IMR-90 (cell line): ENCODE measurements at regions not wholly inside any gene's neighbourhood (a gene's known extent, or its start where the extent isn't known, plus 50 kb on each side); places are given as distances from the start of the nearest gene placed in this dataset.

Experiments used
- ATAC-seq: fragments of 200-7000 bp; cut with Tn5 transposase; 2 replicates; pipeline ENCODE4 v1.9.1; 2020; ENCODE audit warnings: low read depth, mild to moderate bottlenecking, moderate library complexity
- BruUV-seq: library from RNA; stranded (reverse); fragments of 400-500 nt; replicated peaks from 2 replicates; lab custom pipeline; 2021; lab: Mats Ljungman, UMichigan
- CTCF ChIA-PET: fragments of 300-600 bp; formaldehyde crosslinking; extraction: SDS; loops from one replicate; lab custom pipeline; 2021; ENCODE audit warnings: antibody characterized with exemption; lab: Yijun Ruan, JAX
- POLR2A ChIA-PET: fragments of 300-600 bp; sonication (Branson Sonifier 250); formaldehyde crosslinking; loops from one replicate; lab custom pipeline; 2022; ENCODE audit warnings: antibody characterized with exemption; ENCODE audit not compliant: unreplicated experiment; lab: Charles Lee
- DNase-seq: peaks from one replicate; pipeline ENCODE4 v3.0.0; 2013
- H2AFZ ChIP-seq: replicated peaks from 2 replicates; pipeline ENCODE3; 2013; ENCODE audit warnings: low read length, mild to moderate bottlenecking; ENCODE audit not compliant: poor library complexity
- H2AK5ac ChIP-seq: 2 replicates; pipeline ENCODE4 v1.6.1; 2013; ENCODE audit warnings: low read depth, low read length, inconsistent platforms
- H2AK9ac ChIP-seq: replicated peaks from 2 replicates; pipeline ENCODE3; 2013; ENCODE audit warnings: mild to moderate bottlenecking, low read depth, low read length, moderate library complexity; ENCODE audit not compliant: poor library complexity
- H2BK120ac ChIP-seq: 2 replicates; pipeline ENCODE4 v1.6.1; 2013; ENCODE audit warnings: low read depth, low read length, inconsistent platforms
- H2BK15ac ChIP-seq: 3 replicates; pipeline ENCODE4 v1.6.1; 2013; ENCODE audit warnings: low read depth, low read length, inconsistent platforms
- H2BK20ac ChIP-seq: 2 replicates; pipeline ENCODE4 v1.6.1; 2013; ENCODE audit warnings: low read depth, mild to moderate bottlenecking, inconsistent platforms, low read length, moderate library complexity
- H2BK5ac ChIP-seq: 2 replicates; pipeline ENCODE4 v1.6.1; 2013; ENCODE audit warnings: mild to moderate bottlenecking, low read depth, low read length, inconsistent platforms; ENCODE audit not compliant: poor library complexity, severe bottlenecking
- H3K14ac ChIP-seq: replicated peaks from 2 replicates; pipeline ENCODE4 v1.6.1; 2013; ENCODE audit warnings: low read depth, low read length, inconsistent platforms
- H3K18ac ChIP-seq: 2 replicates; pipeline ENCODE4 v1.6.1; 2013; ENCODE audit warnings: low read depth, low read length, control low read depth
- H3K23ac ChIP-seq: 2 replicates; pipeline ENCODE4 v1.6.1; 2013; ENCODE audit warnings: low read depth, low read length, inconsistent platforms
- H3K27ac ChIP-seq: 2 replicates; pipeline ENCODE4 v1.5.1; 2013; ENCODE audit warnings: mild to moderate bottlenecking, control low read depth, low read length; ENCODE audit not compliant: insufficient read depth
- H3K27me3 ChIP-seq: 2 replicates; pipeline ENCODE4 v1.6.1; 2013; ENCODE audit warnings: low read length; ENCODE audit not compliant: control insufficient read depth, insufficient read depth
- H3K36me3 ChIP-seq: 2 replicates; pipeline ENCODE4 v1.6.1; 2013; ENCODE audit warnings: low read length, mixed read lengths; ENCODE audit not compliant: control insufficient read depth, insufficient read depth
- H3K4ac ChIP-seq: 2 replicates; pipeline ENCODE4 v1.6.1; 2013; ENCODE audit warnings: low read depth, low read length, inconsistent platforms
- H3K4me1 ChIP-seq: 2 replicates; pipeline ENCODE4 v1.6.1; 2013; ENCODE audit warnings: low read length, mixed read lengths; ENCODE audit not compliant: control insufficient read depth, insufficient read depth
- H3K4me2 ChIP-seq: 2 replicates; pipeline ENCODE4 v1.6.1; 2013; ENCODE audit warnings: low read depth, mild to moderate bottlenecking, control low read depth, low read length, moderate library complexity
- H3K4me3 ChIP-seq: 2 replicates; pipeline ENCODE4 v1.5.1; 2013; ENCODE audit warnings: low read depth, mild to moderate bottlenecking, control low read depth, low read length, moderate library complexity; ENCODE audit not compliant: insufficient read depth
- H3K56ac ChIP-seq: 2 replicates; pipeline ENCODE4 v1.6.1; 2013; ENCODE audit warnings: low read length, inconsistent platforms; ENCODE audit not compliant: insufficient read depth; ENCODE audit errors: extremely low read depth
- H3K79me1 ChIP-seq, 2 experiments: 2 replicates each; pipeline ENCODE4 v1.6.1; 2013; ENCODE audit warnings: low read length in 2 of 2, inconsistent platforms in 1 of 2, low read depth in 1 of 2
- H3K9ac ChIP-seq: 2 replicates; pipeline ENCODE4 v1.6.1; 2013; ENCODE audit warnings: low read depth, low read length, control low read depth
- H3K9me1 ChIP-seq: 2 replicates; pipeline ENCODE4 v1.6.1; 2013; ENCODE audit warnings: low read length, inconsistent platforms; ENCODE audit not compliant: insufficient read depth
- H3K9me3 ChIP-seq: 2 replicates; pipeline ENCODE4 v1.6.1; 2013; ENCODE audit warnings: low read length; ENCODE audit not compliant: control insufficient read depth, insufficient read depth
- H4K20me1 ChIP-seq: 2 replicates; pipeline ENCODE4 v1.6.1; 2013; ENCODE audit warnings: low read length, inconsistent platforms; ENCODE audit not compliant: insufficient read depth
- H4K5ac ChIP-seq: 2 replicates; pipeline ENCODE4 v1.6.1; 2013; ENCODE audit warnings: mild to moderate bottlenecking, low read depth, low read length, control low read depth
- H4K8ac ChIP-seq, 2 experiments: 2 replicates each; pipeline ENCODE4 v1.6.1; 2013; ENCODE audit warnings: low read depth in 2 of 2, low read length in 2 of 2, control low read depth in 1 of 2, inconsistent platforms in 1 of 2
- H4K91ac ChIP-seq: 2 replicates; pipeline ENCODE4 v1.6.1; 2013; ENCODE audit warnings: low read depth, low read length, inconsistent platforms; ENCODE audit not compliant: insufficient read depth
- BHLHE40 ChIP-seq: fragments of 150-350 bp; IDR thresholded peaks from 2 replicates; pipeline ENCODE4 v1.6.1; 2016; ENCODE audit warnings: mild to moderate bottlenecking, low read depth, low read length
- CHD1 ChIP-seq: IDR thresholded peaks from 2 replicates; pipeline ENCODE4 v1.6.1; 2012; ENCODE audit warnings: low read depth, low read length, improper control_type of control experiment
- MAZ ChIP-seq: IDR thresholded peaks from 2 replicates; pipeline ENCODE4 v1.6.1; 2012; ENCODE audit warnings: low read depth, mild to moderate bottlenecking, low read length, improper control_type of control experiment, moderate library complexity, borderline replicate concordance
- RAD21 ChIP-seq: IDR thresholded peaks from 2 replicates; pipeline ENCODE4 v1.6.1; 2012; ENCODE audit warnings: low read length, improper control_type of control experiment
- RCOR1 ChIP-seq: IDR thresholded peaks from 2 replicates; pipeline ENCODE4 v1.6.1; 2012; ENCODE audit warnings: mild to moderate bottlenecking, low read length, improper control_type of control experiment; ENCODE audit not compliant: insufficient replicate concordance
- RFX5 ChIP-seq: IDR thresholded peaks from 2 replicates; pipeline ENCODE4 v1.8.0; 2012; ENCODE audit warnings: low read depth, mild to moderate bottlenecking, low read length, moderate library complexity
- USF2 ChIP-seq: fragments of 150-350 bp; IDR thresholded peaks from 2 replicates; pipeline ENCODE4 v1.6.1; 2017; ENCODE audit warnings: mild to moderate bottlenecking, antibody characterized with exemption, low read length, low read depth
- WGBS, 2 experiments: methylation state at CpG; one replicate each; pipeline versions ENCODE4 v1.1.5 to v1.1.7; 2013; ENCODE audit warnings: missing lambda C conversion rate in 2 of 2; ENCODE audit not compliant: insufficient read length in 1 of 2; ENCODE audit errors: extremely low coverage in 2 of 2; 5-methylcytosine and 5-hydroxymethylcytosine counted together
- dilution Hi-C: fragments of 300-500 bp; cut with HindIII; formaldehyde crosslinking; loops from one replicate; pipeline ENCODE4 v1.14.3; 2018; ENCODE audit warnings: low sequenced_read_pairs; ENCODE audit not compliant: unreplicated experiment
- in situ Hi-C: fragments of 300-500 bp; cut with MboI; formaldehyde crosslinking; loops from 3 replicates; pipeline ENCODE4 v1.14.3; 2019; ENCODE audit warnings: low sequenced_read_pairs, inconsistent platforms, mixed read lengths
- intact Hi-C: fragments of 100-400 bp; cut with micrococcal nuclease; formaldehyde crosslinking; loops from 2 replicates; pipeline ENCODE4 v1.10.0; 2022
- TF ChIP-seq, protein P1 (sequence below): conservative IDR thresholded peaks from 2 replicates; pipeline ENCODE4 v1.5.1; 2012; ENCODE audit warnings: mild to moderate bottlenecking, low read depth, low read length, improper control_type of control experiment

GRCh38 chr13:106696719-106697118 is 128.8 kb upstream of the ARGLU1 start:
- Histone ChIP-seq H3K36me3 (no peaks in the 10 kb centered on the region), H3K9me1 (no peaks in the 10 kb centered on the region), H4K5ac (no peak overlapping the region), H2BK20ac (no peak overlapping the region), H3K4me3 (no peak overlapping the region), H3K9me3 (no peaks in the 10 kb centered on the region), H3K4me2 (no peak overlapping the region), H3K4me1 (no peaks in the 10 kb centered on the region), H2AK9ac (no peak overlapping the region), H2AK5ac (no peak overlapping the region), H2BK5ac (no peak overlapping the region), H3K23ac (no peak overlapping the region), H3K79me1 (no peaks in the 10 kb centered on the region), H3K56ac (no peak overlapping the region), H3K14ac (no peak overlapping the region), H4K20me1 (no peaks in the 10 kb centered on the region), H4K91ac (no peak overlapping the region), H3K27me3 (no peaks in the 10 kb centered on the region), H3K9ac (no peak overlapping the region), H3K27ac (no peak overlapping the region), H2AFZ (no peak overlapping the region), H2BK15ac (no peak overlapping the region), H3K4ac (no peak overlapping the region), H2BK120ac (no peak overlapping the region), H3K18ac (no peak overlapping the region), H4K8ac (no peak overlapping the region)
- in situ Hi-C loops = no loop called here
- TF ChIP-seq MAZ (no peak), RAD21 (no peak), RFX5 (no peak), CHD1 (no peak), USF2 (no peak), RCOR1 (no peak), BHLHE40 (no peak)
- TF ChIP-seq, protein P1, sequence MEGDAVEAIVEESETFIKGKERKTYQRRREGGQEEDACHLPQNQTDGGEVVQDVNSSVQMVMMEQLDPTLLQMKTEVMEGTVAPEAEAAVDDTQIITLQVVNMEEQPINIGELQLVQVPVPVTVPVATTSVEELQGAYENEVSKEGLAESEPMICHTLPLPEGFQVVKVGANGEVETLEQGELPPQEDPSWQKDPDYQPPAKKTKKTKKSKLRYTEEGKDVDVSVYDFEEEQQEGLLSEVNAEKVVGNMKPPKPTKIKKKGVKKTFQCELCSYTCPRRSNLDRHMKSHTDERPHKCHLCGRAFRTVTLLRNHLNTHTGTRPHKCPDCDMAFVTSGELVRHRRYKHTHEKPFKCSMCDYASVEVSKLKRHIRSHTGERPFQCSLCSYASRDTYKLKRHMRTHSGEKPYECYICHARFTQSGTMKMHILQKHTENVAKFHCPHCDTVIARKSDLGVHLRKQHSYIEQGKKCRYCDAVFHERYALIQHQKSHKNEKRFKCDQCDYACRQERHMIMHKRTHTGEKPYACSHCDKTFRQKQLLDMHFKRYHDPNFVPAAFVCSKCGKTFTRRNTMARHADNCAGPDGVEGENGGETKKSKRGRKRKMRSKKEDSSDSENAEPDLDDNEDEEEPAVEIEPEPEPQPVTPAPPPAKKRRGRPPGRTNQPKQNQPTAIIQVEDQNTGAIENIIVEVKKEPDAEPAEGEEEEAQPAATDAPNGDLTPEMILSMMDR = no peak
- ATAC-seq (no peak), DNase-seq (no peak)
- POLR2A ChIA-PET = no interaction called here
- no CpG with 5 or more reads among the region's 2 CpGs for WGBS, 2 experiments
- CTCF ChIA-PET = no interaction called here
- no TSS peak for BruUV-seq
- intact Hi-C loops = no loop called here
- dilution Hi-C loops = no loop called here
